Hematopoietic multipotent progenitor cell treated with erythropoietin and hydrocortisone succinate and interleukin-3 and kit ligand, for 15 days (in vitro differentiated cells): ENCODE measurements at regions not wholly inside any gene's neighbourhood (a gene's known extent, or its start where the extent isn't known, plus 50 kb on each side); places are given as distances from the start of the nearest gene placed in this dataset.

Experiments used
- DNase-seq: peaks from one replicate; pipeline ENCODE4 v3.0.0-alpha.2; 2015; ENCODE audit warnings: low spot score

DNA sequence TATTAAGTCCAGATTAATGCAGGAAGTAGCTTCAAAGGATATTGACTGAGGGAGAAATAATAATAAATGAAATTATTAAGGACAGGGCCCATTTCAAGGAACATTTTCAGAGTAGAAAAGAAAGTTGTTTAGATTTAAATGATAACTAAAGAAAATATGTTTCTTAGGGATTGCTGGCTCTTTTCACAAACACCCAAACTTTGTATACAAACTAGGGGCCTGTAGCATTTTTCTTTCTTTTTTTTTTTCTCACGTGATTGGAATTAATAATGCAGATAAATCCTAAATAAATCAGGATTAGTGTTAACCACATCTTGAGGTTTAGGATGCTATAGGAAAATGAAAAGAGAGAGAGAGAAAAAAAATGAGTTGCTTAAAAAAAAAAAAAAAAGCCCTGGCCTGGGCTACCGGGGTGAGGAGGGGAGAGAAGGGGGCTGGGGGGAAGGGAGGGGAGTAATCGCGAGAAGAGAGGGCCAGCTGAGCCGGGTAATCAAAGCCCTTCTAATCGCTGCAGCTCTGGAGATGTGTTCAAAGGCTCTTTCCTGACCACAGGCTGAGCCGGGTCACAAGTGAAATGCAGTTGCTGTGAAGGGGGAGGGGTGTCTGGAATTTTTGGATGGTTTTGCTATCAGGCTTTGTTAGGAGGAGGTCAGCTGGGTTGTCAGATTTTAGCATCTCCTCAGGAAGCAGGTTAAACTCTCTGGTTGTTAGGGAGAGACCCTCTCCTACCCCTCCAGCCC, 104.6 kb upstream of the ZFHX3 start:
- no peak for DNase-seq

DNA sequence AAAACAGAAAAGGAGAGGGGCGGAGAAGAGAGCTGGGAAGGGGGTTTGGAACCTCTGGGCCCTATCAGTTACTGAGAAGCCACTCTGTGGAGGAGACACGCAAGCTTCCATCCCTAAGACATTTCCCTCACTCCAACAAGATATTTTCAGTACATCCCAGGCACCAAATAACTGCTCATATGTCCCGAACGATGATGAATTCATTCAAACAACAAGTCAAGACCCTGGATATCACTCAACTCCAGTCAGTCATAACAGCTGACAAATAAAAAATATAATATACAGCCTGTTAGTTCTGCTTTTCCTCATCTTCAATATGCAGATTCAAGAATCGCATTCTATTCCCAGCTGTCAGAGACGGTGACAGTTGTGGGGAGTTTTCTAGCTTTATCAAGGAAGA, 104.0 kb upstream of the ZFHX3 start:
- no peak for DNase-seq

- DNase-seq, result no peak
Observed at GRCh38 chr16:73151225-73151624, 103.3 kb upstream of the ZFHX3 start.

GRCh38 chr16:73150786-73151185, 102.9 kb upstream of the ZFHX3 start:
- no peak for DNase-seq

DNA sequence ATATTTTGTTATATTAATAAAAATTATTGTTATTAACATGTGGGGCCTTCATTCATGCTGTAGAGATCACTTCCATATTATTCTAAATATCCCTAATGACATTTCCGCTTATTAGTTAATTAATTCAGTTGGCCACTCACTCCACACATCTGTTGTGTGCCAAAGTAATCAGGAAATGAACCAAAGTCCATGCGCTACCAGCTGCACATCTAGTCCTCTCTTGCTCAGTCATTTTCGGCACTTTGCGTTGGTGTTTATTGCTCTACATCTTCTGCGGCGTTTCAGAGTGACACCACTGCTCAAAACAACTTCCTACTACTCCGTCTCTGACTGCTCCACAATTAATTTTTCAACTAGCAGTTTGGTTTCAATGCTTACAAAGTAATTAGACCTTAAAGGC, 101.4 kb upstream of the ZFHX3 start:
- DNase-seq, result no peak

DNA sequence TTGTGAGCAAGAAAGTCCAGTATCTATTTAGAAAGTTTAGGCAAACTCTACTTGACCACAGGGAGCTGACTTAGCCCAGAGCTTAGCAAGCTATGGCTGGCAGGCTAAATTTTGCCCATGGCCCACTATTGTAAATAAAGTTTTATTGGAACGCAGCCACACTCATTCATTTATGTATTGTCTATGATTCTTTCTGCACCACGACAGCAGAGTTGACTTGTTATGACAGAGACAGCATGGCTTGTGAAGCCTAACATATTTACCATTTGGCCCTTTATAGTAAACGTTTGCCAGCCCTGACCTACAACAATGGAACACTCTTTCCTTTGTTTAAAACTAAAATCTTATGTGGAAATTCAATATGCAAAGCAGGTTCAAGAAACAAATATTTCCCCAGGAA, 100.0 kb upstream of the ZFHX3 start:
- no peak for DNase-seq

- no peak for DNase-seq
Observed at GRCh38 chr16:73145166-73145880, 97.4 kb upstream of the ZFHX3 start.

DNA sequence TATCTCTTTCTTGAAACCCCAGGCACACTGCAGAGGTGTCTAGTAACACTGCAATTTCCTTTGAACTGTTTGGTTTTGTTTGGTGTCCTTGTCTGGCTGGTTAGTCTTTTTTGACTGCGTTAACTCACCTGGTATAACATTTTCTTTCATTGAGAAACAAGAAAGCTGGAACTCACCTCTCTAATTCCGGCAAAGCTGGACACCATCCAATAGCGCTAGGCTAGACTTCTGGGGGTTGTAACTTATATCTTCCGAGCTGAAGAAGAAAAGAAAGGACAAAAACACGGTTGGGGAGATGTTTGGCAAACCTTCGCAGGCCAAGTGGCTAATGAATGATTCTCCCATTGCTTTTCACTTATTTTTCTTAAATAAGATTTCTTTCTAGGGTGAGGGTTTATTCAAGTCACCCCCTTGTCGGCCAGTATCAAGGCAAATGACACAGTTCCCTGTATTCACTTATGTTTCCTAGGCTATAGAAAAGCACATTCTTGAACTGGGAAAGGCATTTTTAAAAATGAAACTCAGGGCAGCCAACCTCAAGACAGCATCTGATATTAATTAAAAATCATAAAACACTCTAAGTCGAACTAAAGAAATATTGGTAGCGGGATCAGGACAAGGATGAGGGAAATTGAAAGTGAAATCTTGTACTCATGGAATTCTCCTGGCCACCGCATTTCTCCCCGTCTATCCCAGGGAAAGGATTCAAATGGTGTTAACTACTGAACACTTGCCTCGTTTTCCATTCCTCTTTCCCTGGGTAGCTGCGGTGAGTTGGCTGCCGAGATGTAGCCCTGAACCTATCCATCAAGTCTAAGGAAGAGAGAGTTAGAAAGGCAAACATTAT, 95.9 kb upstream of the ZFHX3 start:
- DNase-seq, result no peak

- DNase-seq, result no peak
Observed at GRCh38 chr16:73143002-73143401, 95.1 kb upstream of the ZFHX3 start.

DNA sequence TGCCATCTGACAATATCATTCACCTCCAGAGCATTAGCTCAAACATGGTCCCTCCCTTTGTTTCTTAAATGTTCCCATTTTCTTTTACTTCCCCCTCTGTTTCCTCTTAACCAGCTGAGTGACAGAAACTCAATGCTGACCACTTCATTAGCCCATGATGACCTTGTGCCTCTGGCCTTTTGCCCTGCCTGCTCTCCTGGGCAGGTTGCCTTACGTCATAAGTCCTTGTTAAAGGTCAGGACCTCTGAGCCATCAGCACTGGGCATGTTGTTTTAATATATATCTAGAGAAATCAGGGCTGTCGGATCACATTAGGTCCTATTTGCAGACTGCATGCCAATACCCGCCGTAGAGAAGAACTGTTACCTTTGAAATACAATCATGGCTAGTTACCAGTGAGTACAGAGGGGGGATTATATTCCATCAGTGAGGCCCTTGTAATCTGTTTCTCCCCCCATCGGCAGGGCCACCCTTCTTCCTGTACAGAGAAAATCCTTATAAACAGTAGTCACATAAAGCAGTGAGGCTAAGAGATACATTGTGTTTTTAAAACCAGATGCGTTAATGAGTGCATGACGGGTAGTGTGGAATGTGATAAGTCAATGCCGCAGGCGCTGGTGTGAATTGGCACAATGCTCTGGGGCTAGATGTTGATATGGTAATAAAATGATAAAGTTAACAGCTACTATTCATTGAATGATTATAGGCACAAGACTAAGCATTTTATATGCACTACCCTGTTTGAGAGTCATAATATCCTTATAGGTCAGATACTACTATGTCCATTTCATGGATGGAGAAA, 94.3 kb upstream of the ZFHX3 start:
- DNase-seq, result no peak

- DNase-seq, result no peak
Observed at GRCh38 chr16:73140929-73141328, 93.0 kb upstream of the ZFHX3 start.

DNA sequence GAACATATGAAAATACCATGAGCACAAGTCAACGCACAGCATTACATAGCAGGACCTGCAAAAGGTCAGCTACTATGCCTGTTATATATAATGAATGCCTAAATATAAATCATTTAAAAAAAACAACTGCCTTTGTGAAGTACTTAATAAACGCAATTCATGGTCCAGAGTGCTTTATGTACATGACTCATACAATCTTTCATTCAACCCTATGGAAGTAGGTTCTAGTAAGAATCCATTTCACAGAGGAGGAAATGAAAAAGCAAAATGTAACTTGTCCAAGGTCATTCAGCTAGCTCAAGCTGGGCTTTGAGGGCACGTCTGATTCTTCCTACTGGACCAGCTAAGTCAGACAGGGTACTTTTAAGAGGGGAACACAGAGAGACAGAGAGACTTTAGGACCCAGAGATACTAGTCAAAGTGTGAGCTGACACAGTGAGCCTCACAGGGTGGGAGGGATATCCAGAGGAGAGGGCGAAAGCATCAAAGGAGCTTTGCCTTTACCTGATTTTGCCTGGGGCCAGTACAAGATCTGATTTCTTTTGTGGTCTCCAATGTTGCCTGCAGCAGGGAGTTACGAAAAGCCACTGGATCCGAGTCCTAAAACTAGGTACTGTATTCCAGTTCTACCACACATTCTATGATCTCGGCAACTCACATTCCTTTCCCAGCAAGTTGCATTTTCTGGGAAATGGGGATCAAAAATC, 83.4 kb upstream of the ZFHX3 start:
- DNase-seq, result no peak

- no peak for DNase-seq
Observed at GRCh38 chr16:73129455-73129854, 81.5 kb upstream of the ZFHX3 start.

DNA sequence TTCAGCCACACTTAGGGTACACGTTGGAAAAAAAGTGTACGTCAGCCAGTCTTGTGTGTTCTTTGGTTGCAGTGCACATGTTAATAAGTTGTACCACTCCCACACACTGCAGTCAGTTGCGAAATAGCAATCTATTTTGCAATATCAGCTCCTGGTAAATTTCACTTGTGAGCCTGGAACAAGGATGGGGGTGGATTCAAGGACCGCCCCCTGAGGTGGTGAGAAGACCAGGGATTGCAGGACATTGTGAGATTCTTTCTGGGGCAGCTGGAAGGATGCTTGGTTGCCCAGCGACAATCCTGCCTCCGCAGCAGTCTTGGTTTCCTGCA, 78.6 kb upstream of the ZFHX3 start:
- no peak for DNase-seq

DNA sequence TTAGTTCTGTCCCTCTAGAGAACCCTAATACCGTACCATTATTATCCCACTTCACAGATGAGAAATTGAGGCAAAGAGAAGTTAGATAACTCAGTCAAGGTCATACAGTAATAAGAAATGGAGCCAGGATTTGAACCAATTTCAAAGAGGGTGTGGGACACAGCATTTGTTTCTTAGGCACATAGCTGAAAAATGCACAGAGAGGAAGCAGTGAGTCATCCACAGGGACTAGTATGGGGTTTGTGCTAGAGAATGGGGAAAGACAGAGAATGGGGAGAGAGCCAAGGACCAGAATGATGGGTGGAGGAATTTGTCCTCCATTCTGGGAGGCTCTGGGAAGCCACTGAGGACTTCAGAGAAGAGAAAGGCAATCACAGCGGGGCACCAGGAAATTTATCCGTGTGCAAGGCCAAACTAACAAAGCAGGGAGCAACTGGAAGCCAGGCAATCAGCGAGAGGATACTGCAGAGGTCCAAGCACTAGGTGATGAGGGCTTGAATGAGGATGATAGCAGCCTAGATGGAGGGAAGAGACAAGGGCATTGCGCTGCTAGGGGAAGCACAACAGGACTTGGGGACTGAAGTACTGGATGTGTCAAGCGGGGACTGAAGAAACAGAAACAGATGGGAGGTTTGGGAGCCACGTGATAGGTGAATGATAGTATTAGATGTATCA, 78.1 kb upstream of the ZFHX3 start:
- DNase-seq, result no peak

DNA sequence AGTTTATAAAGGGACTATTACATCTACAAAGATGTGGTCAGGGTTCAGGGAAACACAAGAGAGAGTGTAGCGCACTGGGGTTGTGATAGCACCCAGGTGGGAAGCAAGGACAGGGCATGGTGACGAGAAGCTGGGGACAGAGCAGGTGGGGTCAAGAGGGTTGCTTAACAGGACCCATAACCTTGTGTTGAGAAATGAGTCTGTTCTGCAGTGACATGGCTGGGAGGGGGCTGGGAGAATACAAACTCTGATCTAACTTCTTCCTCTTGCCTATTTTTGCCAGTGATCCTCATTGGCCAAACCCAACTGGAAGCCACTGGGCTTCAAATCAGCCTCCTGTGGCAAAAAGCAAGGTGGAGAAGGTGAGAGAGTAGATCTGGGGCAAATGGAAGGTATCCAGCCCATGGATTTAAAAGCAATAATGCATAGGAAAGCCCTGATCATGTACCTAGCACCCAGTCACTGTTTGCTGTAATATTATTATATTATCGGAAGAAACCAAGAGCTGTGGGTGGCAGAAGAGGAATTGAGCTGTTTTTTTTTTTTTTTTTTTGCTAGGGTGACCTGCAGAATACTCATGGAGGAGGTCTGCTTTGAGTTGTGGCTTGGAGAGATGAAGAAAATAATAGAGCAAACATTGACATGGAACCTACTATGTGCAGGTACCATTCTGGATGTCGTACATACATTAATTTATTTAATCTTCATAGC, 76.9 kb upstream of the ZFHX3 start:
- no peak for DNase-seq

GRCh38 chr16:73124097-73124652, 76.2 kb upstream of the ZFHX3 start:
- no peak for DNase-seq

GRCh38 chr16:73122604-73123391, 74.9 kb upstream of the ZFHX3 start:
- no peak for DNase-seq

GRCh38 chr16:73116576-73116975, 68.6 kb upstream of the ZFHX3 start:
- no peak for DNase-seq
